ENCODE measurements at regions not wholly inside any gene's neighbourhood (a gene's known extent, or its start where the extent isn't known, plus 50 kb on each side); places are given as distances from the start of the nearest gene placed in this dataset.

- Histone ChIP-seq H3K27ac (ENCODE audit: low read depth, low read length) (no peak overlapping the region), H3K79me2 (ENCODE audit: control insufficient read depth, low read length) (no peaks in the 10 kb centered on the region), H4K20me1 (ENCODE audit: control insufficient read depth, insufficient read depth, low read depth, low read length) (no peaks in the 10 kb centered on the region), H3K4me1 (ENCODE audit: control insufficient read depth, low read length) (no peaks in the 10 kb centered on the region), H3K36me3 (ENCODE audit: control insufficient read depth, low read length) (no peaks in the 10 kb centered on the region), H3K27me3 (ENCODE audit: control insufficient read depth, low read length) (peaks cover 5% of the 10 kb centered on the region; the same call in 1 of the 2 replicates), H3K9me2 (replicated peaks; ENCODE audit: control insufficient read depth, low read length) (no peaks in the 10 kb centered on the region), H3K9me3 (ENCODE audit: control insufficient read depth, insufficient read depth, low read length) (no peaks in the 10 kb centered on the region), H3K4me3 (ENCODE audit: low read length) (no peak overlapping the region), H3K4me2 (ENCODE audit: low read length) (no peak overlapping the region), H3F3A (ENCODE audit: control insufficient read depth, insufficient read depth) (no peaks in the 10 kb centered on the region)
- TF ChIP-seq CTCF (IDR thresholded peaks at IDR 0.05; ENCODE audit: low read depth, low read length, poor library complexity, severe bottlenecking) (no peak), EZH2phosphoT487 (IDR thresholded peaks at IDR 0.05; ENCODE audit: borderline replicate concordance, low read length) (no peak)
Measured at GRCh38 chr12:11961686-11962085, 109.1 kb upstream of the BCL2L14 start.

GRCh38 chr12:11962860-11963259 lies 107.9 kb upstream of the BCL2L14 start:
- Histone ChIP-seq H3K4me1 (ENCODE audit: control insufficient read depth, low read length) (no peaks in the 10 kb centered on the region), H3K36me3 (ENCODE audit: control insufficient read depth, low read length) (no peaks in the 10 kb centered on the region), H3K9me2 (replicated peaks; ENCODE audit: control insufficient read depth, low read length) (no peaks in the 10 kb centered on the region), H3F3A (ENCODE audit: control insufficient read depth, insufficient read depth) (no peaks in the 10 kb centered on the region), H3K4me3 (ENCODE audit: low read length) (no peak overlapping the region), H3K4me2 (ENCODE audit: low read length) (no peak overlapping the region), H4K20me1 (ENCODE audit: control insufficient read depth, insufficient read depth, low read depth, low read length) (no peaks in the 10 kb centered on the region), H3K27ac (ENCODE audit: low read depth, low read length) (no peak overlapping the region), H3K79me2 (ENCODE audit: control insufficient read depth, low read length) (no peaks in the 10 kb centered on the region), H3K27me3 (ENCODE audit: control insufficient read depth, low read length) (0 out of 2 replicates have a peak, but pooled peaks cover 3% of the 10 kb centered on the region), H3K9me3 (ENCODE audit: control insufficient read depth, insufficient read depth, low read length) (no peaks in the 10 kb centered on the region)
- no peak for TF ChIP-seq CTCF (IDR thresholded peaks at IDR 0.05; ENCODE audit: low read depth, low read length, poor library complexity, severe bottlenecking)

DNA sequence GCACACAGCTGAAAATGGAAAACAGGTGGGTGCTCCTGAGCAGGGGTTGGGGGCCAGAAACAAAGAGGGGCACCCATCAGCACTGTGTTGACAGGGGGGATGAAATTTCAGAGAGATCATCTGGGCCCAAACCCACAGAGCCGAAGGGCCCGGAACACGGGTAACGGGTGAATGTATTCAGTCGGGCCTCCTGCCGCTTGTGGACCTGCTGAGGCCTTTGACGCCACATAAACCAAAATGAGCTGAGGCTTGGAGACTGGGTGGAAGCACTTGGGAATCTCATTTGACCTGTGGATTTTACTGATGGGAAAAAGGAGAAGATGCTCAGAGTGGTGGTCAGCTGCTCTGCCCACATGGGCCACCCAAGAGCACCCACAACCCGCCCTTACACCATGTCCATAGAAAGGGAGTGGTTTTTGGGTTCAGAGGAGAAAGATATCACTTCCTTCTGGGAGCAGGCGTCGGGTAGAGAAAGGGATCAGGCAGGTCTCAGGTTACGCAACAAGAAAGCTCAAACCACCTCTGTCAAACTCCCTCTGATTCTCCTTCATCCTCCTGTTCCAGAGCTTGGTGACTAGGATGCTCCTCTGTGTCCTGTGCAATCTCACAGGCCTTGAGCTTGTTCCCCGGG lies 106.8 kb upstream of the BCL2L14 start:
- Histone ChIP-seq H3K9me2 (replicated peaks; ENCODE audit: control insufficient read depth, low read length) (no peaks in the 10 kb centered on the region), H3K27ac (ENCODE audit: low read depth, low read length) (no peak overlapping the region), H3K79me2 (ENCODE audit: control insufficient read depth, low read length) (no peaks in the 10 kb centered on the region), H3K4me2 (ENCODE audit: low read length) (no peak overlapping the region), H3K4me1 (ENCODE audit: control insufficient read depth, low read length) (no peaks in the 10 kb centered on the region), H3K27me3 (ENCODE audit: control insufficient read depth, low read length) (no peaks in the 10 kb centered on the region), H3K4me3 (ENCODE audit: low read length) (no peak overlapping the region), H3K36me3 (ENCODE audit: control insufficient read depth, low read length) (no peaks in the 10 kb centered on the region), H3K9me3 (ENCODE audit: control insufficient read depth, insufficient read depth, low read length) (no peaks in the 10 kb centered on the region), H3F3A (ENCODE audit: control insufficient read depth, insufficient read depth) (no peaks in the 10 kb centered on the region), H4K20me1 (ENCODE audit: control insufficient read depth, insufficient read depth, low read depth, low read length) (no peaks in the 10 kb centered on the region)
- TF ChIP-seq CTCF (IDR thresholded peaks at IDR 0.05; ENCODE audit: low read depth, low read length, poor library complexity, severe bottlenecking) (no peak), EZH2phosphoT487 (IDR thresholded peaks at IDR 0.05; ENCODE audit: borderline replicate concordance, low read length) (no peak)
